Adrenal gland (tissue), 5 donors: ENCODE measurements at regions not wholly inside any gene's neighbourhood (a gene's known extent, or its start where the extent isn't known, plus 50 kb on each side); places are given as distances from the start of the nearest gene placed in this dataset.

Experiments used
- CTCF ChIP-seq, 6 experiments: fragments of 450-650 bp in 4 of 6; fragments of 200-600 bp in 2 of 6; sonication (generic) in 1 of 6; IDR thresholded peaks; 1 replicate in 5 of 6; 2 replicates in 1 of 6; pipeline versions ENCODE4 v1.5.1 to v1.8.0; 2016 to 2021; ENCODE audit warnings: antibody characterized with exemption in 6 of 6, mild to moderate bottlenecking in 2 of 6, moderate library complexity in 1 of 6
- POLR2A ChIP-seq, 2 donors: fragments of 450-650 bp; IDR thresholded peaks; one replicate each; pipeline ENCODE4 v1.6.1; 2017; ENCODE audit warnings: antibody characterized with exemption in 2 of 2, mild to moderate bottlenecking in 2 of 2, moderate library complexity in 1 of 2
- donor health status: DM: no; HTN: no; CAD: no.

GRCh38 chr18:51503351-51503750 is 305.9 kb upstream of the MEX3C start:
- TF ChIP-seq POLR2A (IDR thresholded peaks at IDR 0.05) (no peak), CTCF (IDR thresholded peaks at IDR 0.05) (no peak)
